NCI-H774 (cell line): ENCODE measurements at regions not wholly inside any gene's neighbourhood (a gene's known extent, or its start where the extent isn't known, plus 50 kb on each side); places are given as distances from the start of the nearest gene placed in this dataset.

Experiments
- DNase-seq: peaks from one replicate; lab custom pipeline; 2025; lab: John Stamatoyannopoulos, UW

DNA sequence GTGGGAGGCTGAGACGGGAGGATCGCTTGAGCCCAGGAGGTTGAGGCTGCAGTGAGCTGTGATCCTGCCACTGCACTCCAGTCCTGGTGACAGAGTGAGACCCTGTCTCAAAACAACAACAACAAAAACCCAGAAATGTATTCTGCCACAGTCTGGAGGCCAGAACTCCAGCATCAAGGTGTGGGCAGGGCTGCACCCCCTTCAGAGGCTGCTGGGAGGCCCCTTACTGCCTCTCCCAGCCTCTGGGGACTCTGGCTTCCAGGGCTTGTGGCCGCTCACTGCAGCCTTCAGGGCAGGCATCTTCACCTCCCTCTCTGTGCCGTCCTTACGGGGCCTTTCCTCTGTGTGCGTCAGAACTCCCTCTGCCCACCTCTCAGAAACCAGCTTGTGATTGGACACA is 209.4 kb upstream of the GSE1 start:
- DNase-seq: no peak

DNA sequence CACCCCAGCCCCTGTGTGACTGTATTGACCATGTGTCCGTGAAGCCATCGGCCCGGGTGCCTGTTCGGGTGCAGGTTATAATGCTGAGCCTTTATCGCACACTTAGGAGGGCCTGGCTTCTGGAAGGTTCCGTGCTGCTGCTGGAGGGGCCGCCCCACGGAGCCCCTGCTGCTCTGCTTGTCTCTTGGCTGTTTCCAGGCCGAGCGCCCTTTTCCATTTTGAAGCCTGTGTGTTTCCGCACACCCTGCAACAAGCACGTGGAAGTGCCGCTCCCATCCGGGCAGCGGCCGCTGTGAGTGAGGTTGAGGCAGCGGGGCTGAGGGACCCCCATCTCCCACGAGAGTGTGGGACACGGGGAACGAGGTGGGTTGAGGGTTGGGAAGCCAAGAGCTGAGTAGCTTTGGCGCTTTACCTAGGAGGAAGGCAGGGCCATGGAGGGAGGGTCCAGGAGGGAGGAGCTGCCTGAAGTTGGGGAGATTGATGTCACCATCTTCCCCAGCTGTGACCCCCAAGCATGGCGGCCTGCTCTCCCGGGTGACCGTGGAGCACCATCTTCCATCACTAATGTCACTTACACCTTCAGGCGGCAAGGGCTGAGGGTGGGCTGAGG is 200.1 kb upstream of the GSE1 start:
- DNase-seq: no peak

DNA sequence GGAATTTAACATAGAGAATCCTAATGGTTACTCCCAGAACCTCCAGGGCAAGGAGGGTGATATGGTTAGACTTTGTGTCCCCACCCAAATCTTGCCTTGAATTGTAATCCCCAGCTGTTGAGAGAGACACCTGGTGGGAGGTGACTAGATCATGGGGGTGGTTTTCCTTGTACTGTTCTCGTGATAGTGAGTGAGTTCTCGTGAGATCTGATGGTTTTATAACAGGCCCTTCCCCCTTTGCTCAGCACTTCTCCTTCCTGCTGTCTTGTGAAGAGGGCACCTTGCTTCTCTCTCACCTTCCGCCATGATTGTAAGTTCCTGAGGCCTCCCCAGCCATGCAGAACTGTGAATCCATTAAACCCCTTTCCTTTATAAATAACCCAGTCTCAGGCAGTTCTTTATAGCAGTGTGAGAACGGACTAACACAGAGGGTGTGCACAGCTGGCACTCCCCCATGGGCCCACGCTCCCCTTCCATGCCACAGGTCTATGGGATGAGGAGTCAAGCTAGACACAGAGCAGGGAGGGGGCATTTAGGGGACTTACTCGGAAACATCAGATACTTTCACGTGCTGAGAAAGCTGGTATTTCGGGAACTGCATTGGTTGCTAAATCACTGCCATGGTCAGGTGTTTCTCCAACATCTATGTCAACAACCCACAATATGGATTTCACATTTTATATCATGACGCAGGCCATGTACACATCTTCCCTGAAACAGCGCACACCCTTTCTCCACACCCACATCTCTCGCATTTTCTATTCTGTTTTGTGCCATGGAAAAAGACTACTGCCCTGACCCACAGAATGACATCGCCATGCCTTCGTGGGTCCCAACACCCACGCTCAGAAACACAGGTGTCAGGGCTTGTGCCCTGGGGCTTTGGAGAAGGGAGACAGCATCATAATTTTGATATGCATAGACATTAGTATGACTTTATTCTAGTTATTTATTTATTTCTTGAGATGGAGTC is 199.1 kb upstream of the GSE1 start:
- DNase-seq: no peak

DNA sequence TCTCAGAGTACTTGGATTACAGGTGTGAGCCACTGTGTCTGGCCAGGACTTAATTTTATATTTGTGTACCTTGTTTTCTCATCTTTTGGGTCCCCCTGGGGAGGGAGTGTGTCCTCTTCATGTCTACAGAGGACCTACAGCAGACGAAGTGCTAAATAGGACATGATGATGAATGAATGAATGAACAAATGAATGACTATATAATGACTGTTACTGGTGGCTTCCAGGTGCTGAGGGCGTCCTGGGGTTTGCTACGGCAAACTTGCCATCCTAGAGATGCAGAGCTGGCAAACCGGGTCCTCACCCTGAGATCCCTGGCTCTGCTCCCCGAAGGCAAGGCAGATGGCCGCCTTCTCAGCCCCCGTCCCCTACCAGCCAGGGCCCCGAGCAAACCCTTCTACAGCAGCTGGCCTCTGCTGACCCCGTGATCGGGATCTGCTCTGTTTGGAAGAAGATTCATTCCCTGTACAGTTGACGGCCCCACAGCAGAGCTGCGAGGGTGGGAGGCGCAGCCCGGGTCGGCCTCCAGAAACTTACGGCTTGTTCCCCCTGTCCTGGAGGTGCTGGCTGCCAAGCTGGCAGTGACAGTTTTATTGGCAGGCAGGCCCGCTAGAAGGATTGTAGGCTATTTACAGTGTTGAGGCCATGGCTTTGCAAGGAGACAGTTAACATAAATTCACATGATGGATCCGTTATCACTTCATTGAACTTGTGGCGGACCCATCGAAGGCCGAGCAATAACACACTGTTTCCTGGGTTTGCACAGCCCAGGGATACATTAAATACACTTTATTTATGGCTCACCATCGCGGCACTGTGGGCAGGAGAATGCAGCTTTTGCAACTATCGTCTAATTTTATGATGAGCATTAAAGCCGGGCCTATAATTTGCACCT is 197.7 kb upstream of the GSE1 start:
- DNase-seq: no peak

DNA sequence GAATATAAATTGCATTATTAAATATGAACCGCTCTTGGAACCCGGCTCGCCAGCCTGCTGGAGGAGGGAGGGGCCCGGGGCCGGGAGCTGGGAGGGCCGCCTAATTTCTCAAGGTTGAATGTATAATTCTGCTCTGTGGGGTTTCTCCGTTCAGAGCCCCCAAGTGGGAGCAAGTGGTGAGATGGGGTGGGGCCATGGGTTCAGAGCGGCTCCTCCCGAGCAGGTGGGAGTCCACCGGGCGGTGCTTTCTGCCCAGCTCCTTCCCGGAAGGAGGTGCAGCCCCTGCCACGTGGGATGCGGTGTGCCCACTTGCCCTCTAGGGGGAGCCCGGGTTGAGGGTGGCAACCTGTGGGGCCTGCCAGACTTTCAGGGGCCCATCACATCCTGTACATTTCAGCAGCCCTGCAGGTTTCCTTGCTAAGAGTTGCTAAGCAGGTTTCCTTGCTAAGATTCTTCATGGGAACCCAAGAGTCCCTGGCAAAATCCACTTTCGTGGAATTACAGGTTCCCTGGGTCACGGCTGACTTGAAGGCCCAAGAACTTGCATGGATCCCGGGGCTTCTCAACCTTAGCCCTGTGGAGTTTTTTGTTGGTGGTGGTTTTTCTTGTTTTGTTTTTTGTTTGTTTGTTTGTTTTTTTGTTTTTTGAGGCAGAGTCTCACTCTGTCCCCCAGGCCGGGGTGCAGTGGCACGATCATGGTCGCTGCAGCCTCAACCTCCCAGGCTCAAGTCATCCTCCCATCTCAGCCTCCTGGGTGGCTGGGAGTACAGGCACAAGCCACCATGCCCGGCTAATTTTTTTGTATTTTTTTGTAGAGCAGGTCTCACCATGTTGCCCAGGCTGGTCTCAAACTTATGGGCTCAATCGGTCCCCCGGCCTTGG is 196.7 kb upstream of the GSE1 start:
- DNase-seq: no peak

DNA sequence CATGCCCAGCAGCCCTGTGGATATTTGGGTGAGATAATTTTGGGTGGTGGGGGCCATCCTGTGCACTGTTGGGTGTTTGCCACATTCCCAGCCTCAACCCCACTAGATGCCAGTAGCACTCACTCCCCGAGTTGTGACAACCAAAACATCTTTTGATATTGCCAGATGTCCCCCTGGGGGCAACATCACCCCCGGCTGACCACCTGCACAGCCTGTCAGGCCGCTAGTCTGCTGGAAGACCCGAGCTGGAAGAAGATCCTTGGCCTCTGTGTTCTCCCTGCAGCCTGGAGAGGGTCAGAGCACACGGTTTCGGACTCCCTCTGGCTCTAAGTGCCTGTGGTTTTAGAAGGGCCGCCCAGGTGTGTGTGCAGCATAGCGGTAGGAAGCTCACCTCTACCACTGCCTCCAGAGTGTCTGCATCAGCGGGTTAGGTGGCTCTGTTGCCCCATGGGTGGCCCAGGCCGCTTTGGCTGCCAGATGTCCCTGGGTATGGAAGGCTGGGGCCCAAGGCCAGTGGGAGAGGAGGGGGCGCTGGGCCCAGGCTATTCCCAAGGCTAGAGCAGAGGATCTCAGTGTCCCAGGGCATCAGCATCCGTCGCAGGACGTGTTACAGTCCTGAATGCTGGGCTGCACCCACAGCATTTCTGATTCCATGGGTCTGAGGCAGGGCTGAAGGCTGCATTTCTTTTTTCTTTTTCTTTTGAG is 195.8 kb upstream of the GSE1 start:
- no peak for DNase-seq

DNA sequence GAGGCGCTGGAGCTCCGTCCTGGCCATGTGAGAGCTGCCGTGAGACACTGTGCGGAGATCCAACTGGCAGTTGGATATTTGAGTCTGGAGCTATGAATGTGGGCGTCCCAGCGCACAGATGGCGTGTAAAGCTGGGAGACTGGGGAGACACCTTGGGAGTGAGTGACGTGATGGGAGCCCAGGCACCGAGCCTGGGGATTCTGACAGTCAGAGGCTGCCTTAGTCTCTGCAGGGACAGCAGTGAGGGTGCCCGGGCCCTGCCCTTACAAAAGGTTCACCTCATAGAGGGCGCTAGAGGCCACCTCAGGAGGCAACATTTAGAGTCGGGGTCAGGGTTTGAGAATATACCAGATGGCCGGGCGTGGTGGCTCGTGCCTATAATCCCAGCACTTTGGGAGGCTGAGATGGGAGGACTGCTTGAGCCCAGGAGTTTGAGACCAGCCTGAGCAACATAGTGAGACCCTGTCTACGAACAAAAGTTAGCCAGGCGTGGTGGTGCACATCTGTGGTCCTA is 194.1 kb upstream of the GSE1 start:
- no peak for DNase-seq

DNA sequence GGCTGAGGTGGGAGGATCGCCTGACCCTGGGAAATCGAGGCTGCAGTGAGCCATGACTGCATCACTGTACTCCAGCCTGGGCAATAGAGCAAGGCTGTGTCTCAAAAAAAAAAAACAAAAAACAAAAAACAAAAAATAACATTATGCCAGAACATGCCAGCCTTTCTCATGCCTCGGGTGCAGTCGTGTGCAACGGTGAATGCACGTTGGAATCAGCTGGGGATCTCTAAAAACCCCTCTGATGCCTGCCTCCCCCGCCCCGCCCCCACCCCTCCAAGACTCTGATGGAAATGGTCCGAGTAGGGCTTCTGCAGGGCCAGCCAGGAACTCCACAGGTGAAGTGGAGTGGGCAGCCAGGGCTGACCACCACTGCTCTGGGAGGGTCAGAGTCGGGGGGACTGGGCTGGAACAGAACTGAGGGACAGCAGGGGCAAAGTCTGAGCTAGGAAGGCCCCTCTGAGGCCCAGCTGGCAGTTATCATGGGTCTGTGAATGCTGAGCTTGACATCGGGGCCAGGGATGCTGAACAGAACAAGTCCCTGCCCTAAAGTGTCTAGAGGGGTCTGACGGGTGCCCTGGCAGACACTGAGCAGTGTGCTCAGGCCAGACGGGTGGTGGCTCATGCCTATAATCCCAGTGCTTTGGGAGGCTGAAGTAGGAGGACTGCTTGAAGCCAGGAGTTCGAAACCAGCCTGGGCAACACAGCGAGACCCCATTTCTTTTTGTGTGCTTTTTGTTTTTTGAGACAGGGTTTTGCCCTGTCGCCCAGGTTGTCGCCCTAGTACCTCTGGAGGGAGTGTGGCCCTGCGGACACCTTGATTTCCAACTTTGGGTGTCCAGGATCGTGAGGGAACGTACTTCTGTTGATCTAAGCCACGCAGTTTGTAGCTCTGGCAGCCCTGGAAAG is 193.4 kb upstream of the GSE1 start:
- no peak for DNase-seq

DNA sequence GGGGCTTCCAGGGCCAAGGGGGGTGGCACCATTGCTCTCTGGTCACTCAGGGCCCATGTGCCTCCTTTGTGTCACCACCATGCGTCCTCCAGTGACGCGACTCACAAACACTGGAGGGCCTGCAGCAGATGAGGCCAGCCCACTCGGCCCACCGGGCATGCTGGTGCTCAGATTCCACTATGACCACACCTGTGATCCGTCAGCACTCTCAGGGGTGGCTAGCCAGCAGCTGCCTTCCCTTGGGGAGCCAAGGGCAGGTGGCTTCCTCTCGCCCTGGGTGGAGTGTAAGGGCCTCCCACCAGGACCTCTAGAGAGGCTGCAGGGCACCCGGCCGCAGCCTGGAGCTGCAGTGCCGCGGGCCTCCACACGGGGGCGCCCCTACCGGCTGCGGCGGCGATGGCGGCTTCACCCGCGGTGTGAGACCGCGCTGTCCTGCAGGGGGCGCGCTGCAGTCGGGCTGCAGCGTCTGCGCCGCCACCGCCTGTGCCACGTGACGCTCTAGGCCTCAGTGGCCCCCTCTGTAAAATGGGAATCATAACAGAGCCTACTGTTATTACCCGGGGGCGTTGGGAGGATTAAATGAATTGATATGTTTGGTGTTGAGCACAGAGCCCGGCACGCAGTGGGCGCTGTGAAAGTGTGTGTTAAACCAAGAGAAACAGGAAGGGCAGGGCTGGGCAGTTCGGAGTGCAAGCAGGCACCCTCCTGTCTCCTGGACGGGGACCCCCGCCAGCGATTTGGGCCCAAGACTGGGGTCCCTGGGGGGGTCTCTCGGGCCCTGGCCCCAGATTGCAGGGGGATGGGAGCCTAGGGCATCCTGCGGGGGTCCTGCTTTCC is 192.4 kb upstream of the GSE1 start:
- DNase-seq: no peak

DNA sequence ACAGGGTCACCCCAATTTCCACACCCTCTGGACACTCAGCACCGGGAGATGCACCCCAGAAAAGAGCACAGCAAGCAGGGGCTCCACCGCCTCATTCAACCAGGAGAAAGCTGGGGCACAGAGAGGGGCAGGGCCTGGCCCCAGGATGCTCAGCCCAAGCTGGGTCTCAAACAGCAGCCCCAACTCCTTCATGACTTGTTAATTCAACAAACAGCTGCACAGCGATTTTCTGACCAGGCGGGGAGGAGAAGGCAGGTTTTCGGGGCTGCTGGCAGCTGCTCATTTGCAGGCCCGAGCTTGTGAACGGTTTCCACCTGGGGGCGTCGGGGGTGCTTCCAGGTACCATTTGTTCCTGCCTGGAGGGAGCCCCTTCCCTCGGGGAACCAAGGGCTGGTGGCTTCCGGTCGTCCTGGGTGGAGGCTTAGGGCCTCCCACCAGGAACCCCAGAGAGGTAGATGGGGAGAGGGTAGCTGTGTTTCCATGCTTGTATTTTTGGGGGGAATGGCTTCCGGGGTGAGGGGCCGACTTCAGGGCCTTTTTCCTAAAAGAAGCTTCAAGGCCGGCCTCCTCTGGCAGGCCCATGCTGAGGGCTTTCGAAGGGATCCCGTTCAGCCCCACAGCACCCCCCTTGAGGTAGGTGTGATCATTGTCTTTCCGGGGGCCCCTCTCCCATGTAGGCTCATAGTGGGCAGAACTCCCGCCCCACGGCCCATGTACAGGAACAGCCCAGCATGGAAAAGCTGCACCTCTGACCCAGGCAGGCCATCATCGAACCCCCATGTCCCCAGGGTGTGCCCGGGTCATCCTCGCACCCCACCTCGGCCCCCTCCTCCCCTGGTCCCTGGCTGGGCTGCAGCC is 191.6 kb upstream of the GSE1 start:
- no peak for DNase-seq

DNA sequence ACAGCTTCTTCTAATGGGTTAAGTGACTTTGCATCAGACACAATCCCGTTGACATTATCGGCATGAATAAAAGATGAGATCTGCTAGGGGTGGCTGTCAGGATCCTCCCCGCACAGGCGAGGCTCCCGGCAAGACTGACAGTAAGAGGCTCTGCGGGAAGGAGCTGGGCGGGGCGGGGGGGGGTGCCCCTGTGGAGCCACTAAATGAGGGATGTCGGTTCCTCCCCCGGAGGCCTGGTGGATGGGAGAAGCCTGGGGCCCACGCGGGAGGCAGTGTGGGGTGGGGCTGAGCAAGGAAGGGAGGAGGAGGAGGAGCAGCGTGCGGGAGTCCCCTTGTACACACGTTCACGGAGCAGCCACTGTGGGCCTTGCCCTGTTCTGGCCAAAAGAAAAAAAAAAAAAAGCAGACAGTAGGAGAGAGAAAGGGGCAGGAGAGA is 190.9 kb upstream of the GSE1 start:
- DNase-seq: no peak

DNA sequence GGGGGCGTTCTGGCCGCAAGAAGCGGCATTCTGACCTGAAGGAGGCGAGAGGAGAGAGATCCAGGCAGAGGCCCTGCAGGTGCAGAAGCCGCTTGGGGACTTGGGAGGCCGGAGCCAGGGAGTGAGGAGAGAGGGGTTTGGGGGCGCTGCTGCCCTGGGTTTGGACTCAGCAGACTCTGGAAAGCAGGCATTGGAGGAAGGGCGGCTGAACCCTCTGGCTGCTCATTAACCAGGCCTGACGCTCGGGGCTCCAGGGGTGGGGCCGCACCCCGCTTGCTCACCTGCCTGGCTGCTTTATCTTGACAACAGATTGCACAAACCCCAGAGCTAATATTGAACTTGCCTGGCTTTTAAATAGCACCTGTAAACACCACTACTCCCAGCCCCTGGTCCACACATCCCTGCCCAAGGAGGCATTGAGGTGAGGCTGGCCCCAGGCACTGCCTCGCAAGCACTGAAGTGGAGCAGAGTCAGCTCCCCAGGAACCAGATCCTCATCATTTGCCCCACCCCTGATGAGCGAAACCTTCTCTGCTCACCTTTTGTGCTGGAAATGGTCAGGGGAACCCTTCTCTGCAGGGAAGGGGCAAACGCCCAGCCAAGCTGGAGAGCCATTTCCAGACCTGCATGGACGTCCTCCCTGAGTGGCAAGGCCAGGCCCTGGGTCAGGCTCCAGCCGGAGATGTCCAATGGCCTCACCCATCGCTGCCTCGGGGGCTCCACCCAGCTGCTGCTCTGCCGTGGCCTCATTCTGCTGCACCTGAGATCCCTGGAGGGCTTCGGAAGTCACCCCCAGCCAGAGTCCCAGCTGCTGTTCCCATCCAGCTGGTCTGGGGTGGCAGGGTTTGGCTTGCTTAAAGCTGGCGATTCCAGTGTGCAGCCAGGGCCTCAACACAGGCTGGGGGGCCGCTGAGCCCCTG is 190.2 kb upstream of the GSE1 start:
- no peak for DNase-seq

DNA sequence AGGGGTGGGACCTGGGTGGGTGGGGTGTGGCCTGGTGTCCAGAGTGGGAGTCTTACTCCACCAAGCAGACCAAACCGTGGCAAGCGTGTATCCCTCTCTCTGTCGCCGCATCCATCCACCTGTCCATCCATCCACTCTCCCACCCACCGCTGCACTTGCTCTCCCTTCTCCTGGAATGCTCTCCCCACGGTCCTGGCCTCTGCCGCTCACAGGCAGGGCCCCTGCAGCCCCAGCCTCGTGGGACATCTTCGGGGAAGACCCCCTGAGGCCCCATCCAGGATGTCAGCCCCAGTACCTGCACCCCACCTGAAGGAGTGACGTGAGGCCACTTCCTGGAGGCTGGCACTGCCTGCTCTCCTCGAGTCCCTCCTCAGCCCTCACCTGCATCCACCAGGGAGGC is 189.5 kb upstream of the GSE1 start:
- no peak for DNase-seq

DNA sequence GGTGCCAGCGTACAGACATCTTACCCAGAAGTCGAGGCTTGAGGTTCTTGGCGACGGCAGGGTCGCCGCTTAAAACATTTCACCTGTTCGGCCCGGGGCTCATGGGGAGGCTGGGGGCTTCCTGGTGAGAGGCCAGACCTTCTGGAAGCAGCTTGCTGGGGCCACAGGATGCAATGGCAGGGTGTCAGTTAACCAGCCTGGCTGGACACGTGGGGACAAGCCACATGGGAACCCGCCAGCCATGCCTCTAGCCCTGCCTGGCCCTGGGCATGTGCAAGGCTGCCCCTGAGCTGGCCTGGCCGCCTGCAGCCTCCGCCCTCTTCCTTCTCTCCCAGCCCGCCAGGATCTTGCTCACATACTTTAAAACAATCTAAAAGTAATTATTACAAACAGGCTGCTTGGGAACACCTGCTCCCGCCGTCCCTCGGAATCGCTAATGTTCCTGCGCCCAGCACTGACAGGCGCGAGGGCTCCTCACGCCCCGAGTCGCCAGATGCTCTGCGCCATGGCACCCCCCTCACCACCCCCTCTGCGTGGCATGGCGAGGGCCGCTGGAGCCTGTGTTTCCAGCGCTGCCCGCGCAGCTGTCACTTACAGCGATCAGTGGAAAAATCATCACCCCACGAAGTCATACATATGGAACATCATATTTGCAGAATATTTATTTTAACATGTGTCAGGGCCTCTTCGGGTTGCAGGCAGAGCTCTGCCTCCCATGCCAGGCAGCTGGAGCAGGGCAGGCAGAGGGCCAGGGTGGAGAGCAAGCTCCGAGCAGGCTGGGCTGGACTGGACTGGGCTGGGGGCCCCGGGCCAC is 188.7 kb upstream of the GSE1 start:
- no peak for DNase-seq

DNA sequence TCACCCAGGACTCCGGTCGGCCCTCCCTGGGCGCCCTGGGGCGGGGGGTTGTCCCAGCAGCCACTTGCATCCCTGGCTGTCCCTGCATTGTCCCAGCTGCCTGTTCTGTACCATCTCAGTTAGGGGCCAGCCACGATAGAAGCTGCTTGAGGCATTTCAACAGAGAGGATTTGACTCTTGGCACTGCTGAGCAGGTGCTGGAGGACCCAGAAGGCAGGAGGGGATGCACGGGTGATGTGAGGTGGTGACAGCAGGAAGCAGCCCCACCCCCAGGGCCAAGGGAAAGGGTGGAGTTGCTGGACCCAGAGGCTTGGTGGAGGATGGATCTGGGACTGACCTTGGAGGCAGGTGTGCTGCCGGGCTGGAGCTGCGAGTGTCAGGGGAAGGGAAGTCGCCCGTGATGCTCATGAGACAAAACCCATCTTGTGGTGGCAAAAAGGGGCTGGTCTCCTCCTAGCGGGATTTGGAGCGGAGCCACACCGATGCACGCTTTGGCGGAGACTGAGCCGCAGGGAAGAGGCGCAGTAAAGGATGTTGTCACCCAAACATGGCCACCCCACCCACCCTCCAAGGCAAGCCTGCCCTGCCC is 188.0 kb upstream of the GSE1 start:
- DNase-seq: no peak
